ENCODE measurements at regions not wholly inside any gene's neighbourhood (a gene's known extent, or its start where the extent isn't known, plus 50 kb on each side); places are given as distances from the start of the nearest gene placed in this dataset.

GRCh38 chr5:125882061-125882460 lies 541.1 kb upstream of the GRAMD2B start:
- H3K9me3 Mint-ChIP-seq, result no peaks in the 10 kb centered on the region
- peaks cover 11% of the 10 kb centered on the region for H3K4me1 Mint-ChIP-seq
- TF ChIP-seq CTCF (IDR thresholded peaks at IDR 0.05; ENCODE audit: unreplicated experiment), result no peak

GRCh38 chr5:125883223-125883622 lies 540.0 kb upstream of the GRAMD2B start:
- Mint-ChIP-seq H3K36me3 (no peaks in the 10 kb centered on the region), H3K27me3 (ENCODE audit: low read depth) (peaks cover 24% of the 10 kb centered on the region), H3K9me3 (no peaks in the 10 kb centered on the region), H3K27ac (no peak overlapping the region), H3K4me1 (peaks cover 10% of the 10 kb centered on the region), H3K4me3 (no peak overlapping the region)
- no peak for TF ChIP-seq CTCF (IDR thresholded peaks at IDR 0.05; ENCODE audit: unreplicated experiment)
- no peak for DNase-seq (ENCODE audit: low spot score in 2 of 2, unreplicated experiment in 2 of 2)

More at GRCh38 chr5:125882061-125882460, 541.1 kb upstream of the GRAMD2B start:
- DNase-seq (ENCODE audit: low spot score in 2 of 2, unreplicated experiment in 2 of 2), result no peak
- no peaks in the 10 kb centered on the region for H3K36me3 Mint-ChIP-seq
- peaks cover 20% of the 10 kb centered on the region for H3K27me3 Mint-ChIP-seq (ENCODE audit: low read depth)
- no peak overlapping the region for H3K27ac Mint-ChIP-seq
- no peak overlapping the region for H3K4me3 Mint-ChIP-seq

- Mint-ChIP-seq H3K36me3 (no peaks in the 10 kb centered on the region), H3K9me3 (peaks cover 6% of the 10 kb centered on the region), H3K27me3 (ENCODE audit: low read depth) (peaks cover 10% of the 10 kb centered on the region), H3K4me3 (no peak overlapping the region), H3K27ac (no peak overlapping the region), H3K4me1 (peaks cover 6% of the 10 kb centered on the region)
- no peak for DNase-seq (ENCODE audit: low spot score in 2 of 2, unreplicated experiment in 2 of 2)
- TF ChIP-seq CTCF (IDR thresholded peaks at IDR 0.05; ENCODE audit: unreplicated experiment), result no peak
Observed at GRCh38 chr5:125888358-125888757, 534.9 kb upstream of the GRAMD2B start.

- no peak for DNase-seq (ENCODE audit: low spot score in 2 of 2, unreplicated experiment in 2 of 2)
- no peak overlapping the region for H3K27ac Mint-ChIP-seq
- no peak overlapping the region for H3K4me3 Mint-ChIP-seq
- no peaks in the 10 kb centered on the region for H3K4me1 Mint-ChIP-seq
- peaks cover 10% of the 10 kb centered on the region for H3K27me3 Mint-ChIP-seq (ENCODE audit: low read depth)
- no peaks in the 10 kb centered on the region for H3K36me3 Mint-ChIP-seq
- no peak for TF ChIP-seq CTCF (IDR thresholded peaks at IDR 0.05; ENCODE audit: unreplicated experiment)
- H3K9me3 Mint-ChIP-seq, result peaks cover 9% of the 10 kb centered on the region
Observed at GRCh38 chr5:125890511-125890931, 532.7 kb upstream of the GRAMD2B start.

- peaks cover 10% of the 10 kb centered on the region for H3K27me3 Mint-ChIP-seq (ENCODE audit: low read depth)
- H3K4me1 Mint-ChIP-seq, result no peaks in the 10 kb centered on the region
- H3K9me3 Mint-ChIP-seq, result peaks cover 9% of the 10 kb centered on the region
- no peak overlapping the region for H3K27ac Mint-ChIP-seq
- DNase-seq (ENCODE audit: low spot score in 2 of 2, unreplicated experiment in 2 of 2), result no peak
- H3K4me3 Mint-ChIP-seq, result no peak overlapping the region
- no peaks in the 10 kb centered on the region for H3K36me3 Mint-ChIP-seq
- no peak for TF ChIP-seq CTCF (IDR thresholded peaks at IDR 0.05; ENCODE audit: unreplicated experiment)
Observed at GRCh38 chr5:125891061-125891725, 532.0 kb upstream of the GRAMD2B start.
